SJSA1 (cell line): ENCODE measurements at regions not wholly inside any gene's neighbourhood (a gene's known extent, or its start where the extent isn't known, plus 50 kb on each side); places are given as distances from the start of the nearest gene placed in this dataset.

Experiments used
- DNase-seq, 2 experiments: peaks; one replicate each; pipeline ENCODE4 v3.0.0-alpha.2; 2015 to 2020; ENCODE audit warnings: low spot score in 2 of 2, low read depth in 1 of 2
- H3K27ac ChIP-seq: fragments of 250-450 bp; sonication (Bioruptor Pico); 2 replicates; pipeline ENCODE4 v1.5.1; 2020; ENCODE audit warnings: mild to moderate bottlenecking, moderate library complexity
- H3K27me3 ChIP-seq: fragments of 250-450 bp; sonication (Bioruptor Pico); replicated peaks from 2 replicates; pipeline ENCODE4 v1.5.1; 2020; ENCODE audit warnings: mild to moderate bottlenecking, moderate library complexity
- H3K36me3 ChIP-seq: fragments of 250-450 bp; sonication (Bioruptor Pico); 2 replicates; pipeline ENCODE4 v1.5.1; 2020; ENCODE audit warnings: mild to moderate bottlenecking
- H3K4me1 ChIP-seq: fragments of 250-450 bp; sonication (Bioruptor Pico); replicated peaks from 2 replicates; pipeline ENCODE4 v1.6.1; 2021; ENCODE audit warnings: mild to moderate bottlenecking
- H3K4me3 ChIP-seq: fragments of 250-450 bp; sonication (Bioruptor Pico); 2 replicates; pipeline ENCODE4 v1.5.1; 2020; ENCODE audit warnings: mild to moderate bottlenecking
- H3K9me3 ChIP-seq: fragments of 250-450 bp; sonication (Bioruptor Pico); replicated peaks from 2 replicates; pipeline ENCODE4 v1.5.1; 2020; ENCODE audit warnings: mild to moderate bottlenecking

- Histone ChIP-seq H3K36me3 (no peaks in the 10 kb centered on the region), H3K27ac (no peak overlapping the region), H3K4me3 (no peak overlapping the region), H3K9me3 (0 out of 2 replicates have a peak, but pooled peaks cover 6% of the 10 kb centered on the region), H3K27me3 (peaks cover 25% of the 10 kb centered on the region), H3K4me1 (no peaks in the 10 kb centered on the region)
- no peak for DNase-seq
Observed at GRCh38 chr5:133875179-133875578, 93.2 kb downstream of the C5orf15 start.

GRCh38 chr5:133873449-133873848 lies 95.0 kb downstream of the C5orf15 start:
- H3K9me3 ChIP-seq, result 0 out of 2 replicates have a peak, but pooled peaks cover 6% of the 10 kb centered on the region
- DNase-seq, result no peak
- H3K36me3 ChIP-seq, result no peaks in the 10 kb centered on the region

GRCh38 chr5:133870661-133871060 lies 97.8 kb downstream of the C5orf15 start:
- no peak overlapping the region for H3K27ac ChIP-seq
- H3K36me3 ChIP-seq, result no peaks in the 10 kb centered on the region
- H3K4me1 ChIP-seq, result no peaks in the 10 kb centered on the region
- H3K9me3 ChIP-seq, result 0 out of 2 replicates have a peak, but pooled peaks cover 5% of the 10 kb centered on the region
- no peak for DNase-seq
- H3K27me3 ChIP-seq, result peaks cover 17% of the 10 kb centered on the region
- H3K4me3 ChIP-seq, result no peak overlapping the region

More at GRCh38 chr5:133873449-133873848, 95.0 kb downstream of the C5orf15 start:
- Histone ChIP-seq H3K4me3 (no peak overlapping the region), H3K27me3 (peaks cover 19% of the 10 kb centered on the region), H3K4me1 (no peaks in the 10 kb centered on the region), H3K27ac (no peak overlapping the region)

GRCh38 chr5:133869519-133870335 lies 98.7 kb downstream of the C5orf15 start:
- no peak overlapping the region for H3K4me3 ChIP-seq
- H3K27me3 ChIP-seq, result peaks cover 13% of the 10 kb centered on the region
- no peak for DNase-seq
- H3K36me3 ChIP-seq, result no peaks in the 10 kb centered on the region
- no peaks in the 10 kb centered on the region for H3K4me1 ChIP-seq
- 0 out of 2 replicates have a peak, but pooled peaks cover 2% of the 10 kb centered on the region for H3K9me3 ChIP-seq
- no peak overlapping the region for H3K27ac ChIP-seq

- Histone ChIP-seq H3K36me3 (no peaks in the 10 kb centered on the region), H3K4me1 (no peaks in the 10 kb centered on the region)
Observed at GRCh38 chr5:133868946-133869518, 99.4 kb downstream of the C5orf15 start.

GRCh38 chr5:133867851-133868545 lies 100.4 kb downstream of the C5orf15 start:
- H3K27me3 ChIP-seq, result peaks cover 8% of the 10 kb centered on the region
- no peak overlapping the region for H3K4me3 ChIP-seq
- H3K9me3 ChIP-seq, result no peaks in the 10 kb centered on the region
- no peak for DNase-seq
- H3K36me3 ChIP-seq, result no peaks in the 10 kb centered on the region
- no peak overlapping the region for H3K27ac ChIP-seq
- H3K4me1 ChIP-seq, result no peaks in the 10 kb centered on the region

More at GRCh38 chr5:133868946-133869518, 99.4 kb downstream of the C5orf15 start:
- Histone ChIP-seq H3K27me3 (peaks cover 13% of the 10 kb centered on the region), H3K4me3 (no peak overlapping the region), H3K27ac (no peak overlapping the region), H3K9me3 (0 out of 2 replicates have a peak, but pooled peaks cover 2% of the 10 kb centered on the region)
- peak; percentile 65 to 81 for DNase-seq

GRCh38 chr5:133867341-133867740 lies 101.1 kb downstream of the C5orf15 start:
- H3K36me3 ChIP-seq, result no peaks in the 10 kb centered on the region
- H3K27ac ChIP-seq, result no peak overlapping the region

GRCh38 chr5:133866903-133867245 lies 101.6 kb downstream of the C5orf15 start:
- DNase-seq, result no peak
- no peaks in the 10 kb centered on the region for H3K36me3 ChIP-seq
- no peaks in the 10 kb centered on the region for H3K4me1 ChIP-seq
- peaks cover 5% of the 10 kb centered on the region for H3K27me3 ChIP-seq
- H3K9me3 ChIP-seq, result no peaks in the 10 kb centered on the region
- H3K27ac ChIP-seq, result no peak overlapping the region
- H3K4me3 ChIP-seq, result no peak overlapping the region

More at GRCh38 chr5:133867341-133867740, 101.1 kb downstream of the C5orf15 start:
- DNase-seq, result no peak
- H3K4me1 ChIP-seq, result no peaks in the 10 kb centered on the region
- H3K4me3 ChIP-seq, result no peak overlapping the region
- H3K9me3 ChIP-seq, result no peaks in the 10 kb centered on the region
- peaks cover 7% of the 10 kb centered on the region for H3K27me3 ChIP-seq

GRCh38 chr5:133866160-133866902 lies 102.1 kb downstream of the C5orf15 start:
- Histone ChIP-seq H3K27ac (no peak overlapping the region), H3K36me3 (no peaks in the 10 kb centered on the region), H3K9me3 (no peaks in the 10 kb centered on the region), H3K27me3 (peaks cover 5% of the 10 kb centered on the region), H3K4me1 (no peaks in the 10 kb centered on the region), H3K4me3 (no peak overlapping the region)
- DNase-seq, result no peak

GRCh38 chr5:133865113-133865512 lies 103.3 kb downstream of the C5orf15 start:
- H3K4me1 ChIP-seq, result no peaks in the 10 kb centered on the region
- H3K9me3 ChIP-seq, result no peaks in the 10 kb centered on the region
- DNase-seq, result no peak
- no peaks in the 10 kb centered on the region for H3K36me3 ChIP-seq
- H3K27ac ChIP-seq, result no peak overlapping the region
- H3K27me3 ChIP-seq, result peaks cover 5% of the 10 kb centered on the region; the same call in 1 of the 2 replicates
- H3K4me3 ChIP-seq, result no peak overlapping the region

GRCh38 chr5:133864711-133865110 lies 103.7 kb downstream of the C5orf15 start:
- no peak for DNase-seq
- Histone ChIP-seq H3K36me3 (no peaks in the 10 kb centered on the region), H3K4me3 (no peak overlapping the region), H3K27ac (no peak overlapping the region), H3K27me3 (peaks cover 5% of the 10 kb centered on the region; the same call in 1 of the 2 replicates), H3K9me3 (no peaks in the 10 kb centered on the region), H3K4me1 (no peaks in the 10 kb centered on the region)

GRCh38 chr5:133863857-133864585 lies 104.4 kb downstream of the C5orf15 start:
- Histone ChIP-seq H3K9me3 (no peaks in the 10 kb centered on the region), H3K4me3 (no peak overlapping the region), H3K36me3 (no peaks in the 10 kb centered on the region), H3K4me1 (no peaks in the 10 kb centered on the region), H3K27ac (no peak overlapping the region), H3K27me3 (peaks cover 5% of the 10 kb centered on the region; the same call in 1 of the 2 replicates)
- no peak for DNase-seq
